ENCODE measurements at regions not wholly inside any gene's neighbourhood (a gene's known extent, or its start where the extent isn't known, plus 50 kb on each side); places are given as distances from the start of the nearest gene placed in this dataset.

DNA sequence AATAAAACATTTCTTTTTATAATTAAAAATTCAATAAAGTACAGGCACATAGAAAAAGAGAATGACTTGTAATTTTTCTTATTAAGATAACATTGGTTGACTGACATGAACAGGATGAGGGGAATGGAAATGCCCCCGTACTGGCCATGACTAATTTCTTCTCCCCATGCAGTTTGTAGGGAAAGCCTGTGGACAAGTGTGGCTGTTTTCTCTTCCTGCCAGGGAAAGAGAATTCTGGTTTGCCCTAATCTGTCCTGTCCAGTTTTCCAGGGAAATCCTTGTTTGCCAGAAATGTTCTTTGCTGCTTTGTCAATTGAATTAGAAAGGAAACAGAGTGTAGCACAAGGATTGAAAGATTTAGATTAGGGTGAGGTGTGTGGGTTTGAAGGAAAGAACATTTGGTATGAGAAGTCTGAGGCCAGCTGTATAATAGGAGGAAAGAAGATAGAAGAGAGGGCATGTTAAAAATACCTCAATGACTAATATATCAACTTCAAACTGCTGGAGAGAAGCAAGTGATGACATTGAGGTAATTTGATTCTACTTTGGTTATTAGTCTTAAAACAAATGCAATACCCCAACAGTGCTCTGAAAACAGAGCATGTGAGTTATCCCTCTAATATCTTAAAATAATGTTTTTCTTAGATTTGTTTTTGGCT lies 593.9 kb upstream of the ZNF804A start:
- TF ChIP-seq EZH2 (IDR thresholded peaks at IDR 0.05; ENCODE audit: borderline replicate concordance, low read depth, low read length), result no peak
- TF ChIP-seq, protein P1, sequence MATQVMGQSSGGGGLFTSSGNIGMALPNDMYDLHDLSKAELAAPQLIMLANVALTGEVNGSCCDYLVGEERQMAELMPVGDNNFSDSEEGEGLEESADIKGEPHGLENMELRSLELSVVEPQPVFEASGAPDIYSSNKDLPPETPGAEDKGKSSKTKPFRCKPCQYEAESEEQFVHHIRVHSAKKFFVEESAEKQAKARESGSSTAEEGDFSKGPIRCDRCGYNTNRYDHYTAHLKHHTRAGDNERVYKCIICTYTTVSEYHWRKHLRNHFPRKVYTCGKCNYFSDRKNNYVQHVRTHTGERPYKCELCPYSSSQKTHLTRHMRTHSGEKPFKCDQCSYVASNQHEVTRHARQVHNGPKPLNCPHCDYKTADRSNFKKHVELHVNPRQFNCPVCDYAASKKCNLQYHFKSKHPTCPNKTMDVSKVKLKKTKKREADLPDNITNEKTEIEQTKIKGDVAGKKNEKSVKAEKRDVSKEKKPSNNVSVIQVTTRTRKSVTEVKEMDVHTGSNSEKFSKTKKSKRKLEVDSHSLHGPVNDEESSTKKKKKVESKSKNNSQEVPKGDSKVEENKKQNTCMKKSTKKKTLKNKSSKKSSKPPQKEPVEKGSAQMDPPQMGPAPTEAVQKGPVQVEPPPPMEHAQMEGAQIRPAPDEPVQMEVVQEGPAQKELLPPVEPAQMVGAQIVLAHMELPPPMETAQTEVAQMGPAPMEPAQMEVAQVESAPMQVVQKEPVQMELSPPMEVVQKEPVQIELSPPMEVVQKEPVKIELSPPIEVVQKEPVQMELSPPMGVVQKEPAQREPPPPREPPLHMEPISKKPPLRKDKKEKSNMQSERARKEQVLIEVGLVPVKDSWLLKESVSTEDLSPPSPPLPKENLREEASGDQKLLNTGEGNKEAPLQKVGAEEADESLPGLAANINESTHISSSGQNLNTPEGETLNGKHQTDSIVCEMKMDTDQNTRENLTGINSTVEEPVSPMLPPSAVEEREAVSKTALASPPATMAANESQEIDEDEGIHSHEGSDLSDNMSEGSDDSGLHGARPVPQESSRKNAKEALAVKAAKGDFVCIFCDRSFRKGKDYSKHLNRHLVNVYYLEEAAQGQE (IDR thresholded peaks at IDR 0.05; ENCODE audit: borderline replicate concordance), result no peak
- TF ChIP-seq, protein P1 (CRISPR knock-in tag; IDR thresholded peaks at IDR 0.05; ENCODE audit: low read depth), result no peak
- no peak for TF ChIP-seq WHSC1 (IDR thresholded peaks at IDR 0.05; ENCODE audit: low read length)
